Left cardiac atrium (tissue), 4 donors: ENCODE measurements at regions not wholly inside any gene's neighbourhood (a gene's known extent, or its start where the extent isn't known, plus 50 kb on each side); places are given as distances from the start of the nearest gene placed in this dataset.

Source experiments
- ATAC-seq, 2 donors: fragments of 200-7000 bp; cut with Tn5 transposase; one replicate each; pipeline ENCODE4 v1.9.1; 2020; ENCODE audit warnings: mild to moderate bottlenecking in 2 of 2, moderate library complexity in 2 of 2
- DNase-seq: peaks from one replicate; pipeline ENCODE4 v3.0.0-alpha.2; 2020
- intact Hi-C, 2 donors: fragments of 100-400 bp; cut with DNase I; formaldehyde crosslinking; loops; one replicate each; pipeline versions ENCODE4 v1.14.1 to v1.15.1; 2022 to 2023
- donor health status: DM: no; HTN: yes; CAD: no.
- donor health status: DM: no; HTN: yes; CAD: no; lungs with severe emphysema.
- donor health status: DM: yes; HTN: yes; CAD: no.
- donor health status: Dilated cardiomyopathy.

DNA sequence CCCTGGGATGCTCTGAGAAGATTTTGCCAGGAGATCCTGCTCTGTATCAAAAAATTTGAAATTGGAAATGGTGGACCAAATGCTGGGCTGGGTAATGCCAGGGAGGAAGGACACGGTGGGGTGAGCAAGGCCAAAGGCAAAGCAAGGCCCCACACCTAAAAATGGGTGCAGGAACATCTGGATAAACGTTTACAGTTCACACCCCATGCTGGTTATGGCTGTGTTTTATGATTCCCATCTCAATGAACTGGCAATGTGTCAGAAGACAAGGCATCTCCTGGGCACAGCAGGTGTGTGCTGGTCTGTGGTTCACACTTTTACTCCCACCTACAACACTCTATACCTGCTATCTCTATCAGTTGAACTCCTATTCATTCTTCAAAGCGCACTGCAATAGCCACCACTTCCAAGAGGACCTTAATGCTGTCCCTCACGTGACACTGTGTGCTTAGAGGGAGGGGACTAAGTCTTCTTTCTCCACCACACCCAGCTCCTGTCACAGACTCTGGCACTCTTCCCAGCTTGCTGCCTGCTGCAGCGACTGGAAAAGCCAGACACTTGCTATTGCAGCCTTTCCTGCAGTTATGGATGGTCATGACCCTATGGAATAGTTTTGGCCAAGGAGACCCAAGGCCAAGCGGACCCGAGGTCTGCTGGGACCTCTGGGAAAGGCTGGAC is 277.5 kb downstream of the CTTN start:
- DNase-seq: no peak

DNA sequence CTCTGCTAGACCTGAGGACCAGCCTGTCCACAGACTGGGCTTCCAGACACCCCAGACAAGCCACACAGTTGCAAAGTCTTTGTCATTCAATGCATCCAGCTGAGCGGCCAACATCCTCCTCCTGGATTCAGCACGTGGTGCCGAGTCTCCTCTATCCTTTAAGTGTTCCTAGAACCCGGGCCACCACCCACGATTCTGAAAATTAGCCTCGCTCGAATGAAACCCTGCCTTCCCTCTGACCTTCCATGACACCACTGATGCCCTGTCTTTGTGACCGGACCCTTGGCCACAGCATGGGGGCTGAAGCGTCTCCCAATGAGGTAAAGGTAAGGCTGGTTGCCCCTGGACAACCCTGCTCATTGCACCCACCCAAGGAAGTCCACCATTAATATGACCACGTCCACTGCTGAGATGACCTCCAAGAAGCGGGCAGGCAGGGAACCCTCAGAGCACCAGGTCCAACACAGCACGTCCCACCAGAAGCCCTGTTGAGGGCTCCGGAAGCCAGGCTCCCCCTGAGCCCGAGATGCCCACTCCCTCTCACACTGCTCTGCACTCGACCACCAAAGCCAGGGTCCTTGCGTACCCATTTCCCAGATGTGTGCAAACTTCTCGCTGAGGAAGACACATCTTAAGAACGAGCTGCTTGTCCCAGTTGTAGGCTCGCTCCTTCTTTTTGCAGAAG is 279.0 kb downstream of the CTTN start:
- intact Hi-C loops: no loop called here
- ATAC-seq: no peak
- no peak for DNase-seq

More for the DNA sequence above, 277.5 kb downstream of the CTTN start:
- intact Hi-C loops: no loop called here
- no peak for ATAC-seq

DNA sequence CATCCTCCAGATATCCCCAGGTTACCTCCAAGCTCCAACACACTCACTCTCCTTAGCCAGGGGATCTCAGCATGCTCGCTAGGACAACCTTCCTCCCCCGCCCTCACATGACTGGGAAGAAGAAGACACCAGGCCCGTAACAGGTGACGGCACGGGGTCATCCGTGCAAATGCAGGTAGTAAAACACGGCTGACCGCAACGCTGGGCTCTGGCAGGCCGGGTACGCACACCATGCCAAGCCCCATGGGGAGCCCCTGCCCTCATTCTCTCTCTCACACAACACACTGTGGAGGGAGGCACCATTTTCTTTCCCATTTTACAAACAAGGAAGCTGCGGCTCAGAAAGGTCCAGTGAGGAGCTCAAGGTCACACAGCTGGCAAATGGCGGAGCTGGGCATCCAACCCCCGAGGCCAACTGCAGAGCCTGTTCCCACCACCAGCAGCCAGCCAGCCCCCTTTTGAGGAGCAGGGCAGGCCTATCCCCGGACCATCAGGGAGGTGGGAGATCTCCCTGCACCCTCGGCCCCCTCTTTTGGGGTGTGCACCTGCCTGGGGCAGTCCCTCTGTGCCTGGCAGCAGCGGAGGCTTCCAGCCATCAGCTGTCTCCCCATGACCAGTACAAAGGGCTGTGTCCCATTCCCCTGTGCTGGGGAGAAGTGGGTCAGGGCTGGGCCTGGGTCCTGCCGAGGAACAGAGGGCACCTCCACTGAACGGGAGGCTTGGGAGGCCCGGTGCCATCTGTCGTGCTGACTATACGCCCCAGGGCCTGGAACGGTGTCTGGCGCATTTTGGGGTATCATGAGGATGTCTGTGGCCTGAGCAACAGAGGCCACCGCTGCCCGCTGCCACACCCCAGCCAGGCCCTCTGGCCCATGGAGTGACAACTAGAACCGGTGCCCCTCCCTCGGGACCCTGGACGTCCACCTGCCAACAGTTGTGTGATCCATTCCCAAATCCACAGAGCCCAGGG is 280.9 kb downstream of the CTTN start:
- ATAC-seq: no peak
- intact Hi-C loops: no loop called here
- DNase-seq: no peak

DNA sequence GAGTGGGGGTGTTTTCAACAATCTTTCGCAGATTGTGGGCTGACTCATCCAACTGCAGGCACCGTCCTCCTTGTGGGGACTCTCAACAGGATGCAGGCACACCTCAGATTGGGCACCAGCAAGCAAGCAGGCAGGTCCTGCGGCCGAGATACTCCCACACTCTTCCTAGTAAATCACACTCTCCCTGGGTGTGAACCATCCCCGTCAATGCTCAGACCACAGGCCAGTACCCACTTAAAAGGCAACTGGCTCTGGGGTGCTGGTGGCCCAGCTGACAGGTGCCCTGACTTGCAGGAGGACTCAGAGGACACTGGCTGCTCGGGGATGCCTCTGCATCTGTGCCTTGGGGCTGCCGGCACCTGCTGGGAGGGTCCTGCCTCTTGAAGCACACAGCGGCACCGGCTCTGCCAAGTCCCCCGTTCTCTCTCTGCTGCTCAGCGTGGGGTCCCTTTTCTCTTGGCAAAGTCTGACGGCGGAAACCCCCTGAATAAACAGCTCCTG is 282.5 kb downstream of the CTTN start:
- ATAC-seq (no peak), DNase-seq (peak; percentile 2)
- intact Hi-C loops: no loop called here

DNA sequence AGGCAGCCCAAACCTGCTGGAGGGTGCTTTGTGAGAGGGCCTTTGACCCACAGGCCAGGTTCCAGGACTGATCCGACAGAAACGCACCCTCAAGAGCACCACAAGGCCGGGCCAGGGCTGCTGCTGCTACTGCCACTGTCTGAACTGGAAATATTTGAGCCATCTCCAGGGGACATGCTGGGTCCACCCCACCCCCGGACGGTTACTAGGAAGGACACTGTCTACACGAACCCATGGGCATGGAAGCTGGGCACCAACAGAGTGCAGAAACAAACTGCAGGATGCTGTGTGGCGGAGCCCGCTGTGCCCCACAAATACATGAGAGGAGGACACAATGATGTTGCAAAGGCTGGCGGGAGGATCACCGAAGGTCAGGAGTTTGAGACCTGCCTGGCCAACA is 283.7 kb downstream of the CTTN start:
- intact Hi-C loops: no loop called here
- ATAC-seq: no peak
- DNase-seq: no peak

DNA sequence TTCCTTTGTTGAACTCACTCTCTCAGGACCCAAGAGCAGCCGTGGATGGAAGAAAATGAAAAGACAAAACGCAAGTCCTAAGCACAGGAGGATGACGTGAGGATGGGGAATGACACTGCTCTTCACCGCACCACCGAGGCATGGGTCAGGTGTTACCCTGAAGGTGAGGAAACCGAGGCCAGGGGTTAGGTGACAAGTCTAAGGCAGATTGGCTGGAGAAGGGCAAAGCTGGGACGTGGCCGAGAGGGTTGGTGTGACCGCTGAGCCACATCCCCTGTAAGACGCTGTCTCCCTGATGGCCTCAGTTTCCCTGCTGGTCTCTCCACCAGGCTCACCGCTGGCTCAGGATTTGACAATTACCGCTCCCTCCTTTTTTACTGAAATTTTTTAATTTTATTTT is 284.4 kb downstream of the CTTN start:
- DNase-seq (no peak), ATAC-seq (no peak)
- intact Hi-C loops: no loop called here

DNA sequence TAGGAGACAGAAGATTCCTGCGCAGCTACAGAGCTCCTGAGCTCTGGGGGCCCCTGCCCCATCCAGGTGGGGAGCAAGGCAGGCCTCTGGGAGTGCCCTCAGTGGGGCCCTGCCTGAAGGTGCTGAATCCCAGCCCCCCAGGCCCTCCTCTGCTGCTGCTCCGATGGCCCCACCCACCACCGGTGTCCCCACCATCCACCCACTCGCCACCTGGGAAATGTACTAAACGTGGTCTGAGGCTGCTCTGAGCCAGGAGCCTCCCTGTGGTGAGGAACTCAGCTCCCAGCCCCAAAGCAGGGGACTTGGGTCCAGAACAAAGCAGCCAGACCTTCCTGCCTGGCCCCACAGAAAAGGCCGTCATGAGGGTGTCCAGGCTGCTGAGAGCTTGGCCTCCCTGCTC is 289.4 kb downstream of the CTTN start:
- DNase-seq: no peak
- no peak for ATAC-seq

DNA sequence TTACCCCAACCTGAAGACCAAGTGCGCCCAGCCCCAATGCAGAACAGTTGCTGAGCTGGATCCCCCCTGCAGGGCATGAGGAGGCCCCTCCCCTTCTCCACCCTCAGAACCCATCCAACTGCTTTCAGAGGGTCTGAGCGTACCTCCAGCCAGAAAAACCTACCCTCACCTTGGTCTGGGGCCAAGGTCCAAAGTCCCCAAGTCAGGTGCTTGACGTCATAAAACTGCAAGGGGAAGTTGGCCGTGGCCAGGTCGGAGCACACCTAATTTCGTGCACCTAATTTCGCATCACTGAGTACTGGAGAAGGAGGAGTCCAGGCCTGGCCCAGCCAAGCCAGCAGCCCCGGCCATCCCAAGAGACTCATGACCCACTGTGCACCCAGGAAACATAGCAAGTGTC is 289.8 kb downstream of the CTTN start:
- DNase-seq (no peak), ATAC-seq (no peak)
- intact Hi-C loops: no loop called here

More for the DNA sequence above, 289.4 kb downstream of the CTTN start:
- intact Hi-C loops: no loop called here

DNA sequence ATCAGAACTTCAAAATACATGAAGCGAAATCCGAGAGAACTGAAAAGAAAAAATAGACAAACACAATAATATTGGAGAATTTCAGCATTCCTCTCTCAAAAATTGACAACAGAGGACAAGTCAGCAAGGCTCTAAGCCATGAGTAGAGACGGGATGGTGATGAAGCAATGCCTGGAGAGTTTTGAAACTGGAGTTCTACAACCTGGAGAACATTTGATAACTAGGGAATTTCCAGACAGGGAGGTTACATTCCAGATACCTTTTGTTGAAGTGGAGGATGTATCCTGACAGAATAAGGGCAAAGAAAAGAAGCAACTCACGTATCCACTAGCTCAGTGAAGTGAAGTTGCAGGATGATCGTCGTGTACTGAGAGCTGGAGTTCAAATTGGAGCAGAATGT is 291.4 kb downstream of the CTTN start:
- ATAC-seq (no peak), DNase-seq (no peak)
- intact Hi-C loops: no loop called here

DNA sequence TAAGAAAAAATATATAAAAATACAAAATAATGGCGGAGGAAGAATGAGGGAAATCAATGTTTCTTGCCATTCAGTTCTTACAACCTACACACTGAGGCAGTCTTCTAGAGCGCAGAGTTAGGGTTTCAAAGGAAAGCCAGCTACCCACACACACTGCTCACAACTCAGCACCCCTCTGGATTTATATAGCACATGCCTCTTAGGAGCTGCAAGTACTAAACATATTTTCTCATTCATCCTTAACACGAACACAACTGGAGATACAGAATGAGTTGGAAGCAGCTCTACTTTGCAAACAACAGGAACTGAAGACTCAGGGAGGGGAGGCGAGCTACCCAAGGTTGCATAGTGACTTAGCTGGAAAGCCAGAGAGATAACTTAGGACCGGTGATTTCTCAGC is 293.8 kb downstream of the CTTN start:
- no peak for ATAC-seq
- intact Hi-C loops: no loop called here
- DNase-seq: no peak

DNA sequence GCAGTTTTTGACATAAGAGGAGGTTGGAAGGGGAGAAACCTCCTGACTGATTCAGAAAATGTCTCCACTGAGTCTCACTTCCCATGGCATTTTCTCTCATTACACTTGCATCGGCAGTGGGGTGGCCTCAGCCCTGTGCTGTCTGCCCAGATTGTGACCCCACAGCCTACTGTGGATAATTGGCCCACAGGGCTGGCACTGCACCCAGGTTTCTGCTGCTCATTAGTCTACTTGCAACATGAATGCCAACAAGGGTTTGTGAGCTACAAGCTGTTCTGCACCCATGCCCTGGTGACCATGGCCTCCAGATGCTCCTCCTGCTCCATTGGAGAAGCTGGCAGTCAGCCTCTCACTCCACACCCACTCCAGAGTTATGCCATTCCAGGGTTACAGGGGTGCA is 296.0 kb downstream of the CTTN start:
- intact Hi-C loops: no loop called here
- ATAC-seq: no peak
- no peak for DNase-seq

DNA sequence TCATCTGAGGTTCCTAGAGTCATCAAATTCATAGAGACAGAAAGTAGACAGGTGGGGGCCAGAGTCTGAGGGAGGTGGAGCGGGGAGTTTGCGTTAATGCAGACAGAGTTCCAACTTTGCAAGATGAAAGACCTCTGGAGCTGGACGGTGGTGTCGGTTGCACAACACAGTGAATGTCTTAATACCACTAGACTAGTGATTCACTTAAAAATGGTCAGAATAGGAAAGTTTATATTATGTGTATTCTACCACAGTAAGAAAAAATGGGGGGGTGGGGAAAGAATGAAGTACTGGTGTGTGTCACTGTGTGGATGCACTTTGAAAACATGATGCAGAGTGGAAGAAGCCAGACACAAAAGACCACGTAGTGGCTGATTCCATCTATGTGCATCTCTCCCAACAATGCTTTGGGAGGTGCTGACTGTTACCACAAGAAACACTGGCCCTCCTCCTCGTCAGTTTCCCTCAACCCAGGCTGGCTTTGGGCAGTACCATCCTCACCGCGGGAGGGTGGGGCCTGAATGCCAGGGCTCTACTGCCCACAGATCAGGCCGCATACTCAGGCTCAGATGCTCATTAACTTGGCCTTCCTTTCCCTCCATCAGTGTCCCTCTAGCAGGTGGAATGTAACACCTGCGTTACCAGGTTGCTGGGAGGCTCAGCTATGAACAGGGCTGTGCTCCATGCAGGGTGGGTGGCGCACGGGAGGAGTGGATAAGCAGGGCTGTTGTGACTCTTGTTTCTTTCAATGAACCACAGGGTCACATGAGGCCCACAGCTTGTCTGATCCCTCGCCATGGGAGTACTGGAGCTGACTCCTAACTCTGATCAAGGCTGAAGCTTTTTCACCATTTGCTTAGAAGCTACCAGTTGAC is 297.0 kb downstream of the CTTN start:
- ATAC-seq: no peak
- intact Hi-C loops: no loop called here
- DNase-seq: no peak

DNA sequence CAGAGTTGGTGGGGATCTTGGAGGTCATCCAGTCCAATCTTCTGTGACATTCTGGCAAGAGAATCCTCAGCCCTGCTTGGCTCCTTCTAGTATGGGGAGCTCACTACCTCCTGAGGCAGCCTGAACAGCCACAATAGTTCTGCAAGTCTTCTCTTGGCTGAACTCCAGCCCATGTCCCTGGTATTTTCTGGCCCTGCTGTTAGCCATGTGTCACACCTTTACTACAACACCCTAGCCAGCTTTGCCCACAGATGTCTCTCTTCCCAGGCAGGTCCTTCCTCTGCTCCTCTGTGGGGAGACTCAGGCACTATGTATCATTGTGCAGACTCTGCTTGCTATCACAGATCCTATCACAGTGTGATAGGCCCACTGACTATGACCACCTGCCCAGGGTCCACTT is 297.7 kb downstream of the CTTN start:
- no peak for DNase-seq
- intact Hi-C loops: no loop called here

DNA sequence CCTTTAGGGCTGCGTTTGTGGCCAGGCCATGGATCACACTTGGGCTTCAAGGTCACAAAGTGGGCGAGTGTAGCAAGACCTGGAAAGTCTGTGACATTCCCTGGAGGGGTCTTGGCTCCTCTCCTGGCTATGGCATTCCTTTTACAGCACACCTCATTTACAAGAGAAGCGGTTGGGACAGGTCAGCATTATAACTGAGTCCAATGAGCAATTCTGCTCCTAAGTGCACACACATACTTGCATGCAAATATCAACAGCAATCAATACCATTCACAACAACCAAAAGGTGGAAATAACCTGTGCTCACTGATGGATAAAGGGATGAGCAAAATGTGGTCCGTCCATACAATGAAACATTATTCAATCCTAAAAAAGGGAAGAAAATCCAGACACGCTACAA is 298.2 kb downstream of the CTTN start:
- intact Hi-C loops: no loop called here
- no peak for ATAC-seq
- no peak for DNase-seq

More for the DNA sequence above, 297.7 kb downstream of the CTTN start:
- no peak for ATAC-seq

DNA sequence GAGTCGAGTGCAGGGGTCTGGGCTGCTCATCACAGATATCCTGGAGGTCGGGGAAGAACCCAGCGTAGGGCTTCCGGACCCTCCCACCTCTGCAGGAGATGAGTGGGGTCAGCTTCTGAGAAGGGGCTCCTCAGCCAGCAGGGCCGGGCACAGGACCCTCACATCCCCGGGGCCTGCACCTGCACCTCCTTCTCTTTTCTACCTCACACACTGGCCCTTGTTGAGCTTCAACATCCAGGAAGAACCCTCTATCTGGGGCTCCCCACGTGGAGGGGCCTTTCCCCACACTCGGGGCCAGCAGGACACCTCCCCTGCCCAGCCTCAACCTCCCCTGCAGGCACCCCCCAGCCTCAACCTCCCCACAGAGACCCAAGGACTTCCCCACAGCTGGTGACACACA is 299.4 kb downstream of the CTTN start:
- intact Hi-C loops: no loop called here
- ATAC-seq (no peak), DNase-seq (no peak)

DNA sequence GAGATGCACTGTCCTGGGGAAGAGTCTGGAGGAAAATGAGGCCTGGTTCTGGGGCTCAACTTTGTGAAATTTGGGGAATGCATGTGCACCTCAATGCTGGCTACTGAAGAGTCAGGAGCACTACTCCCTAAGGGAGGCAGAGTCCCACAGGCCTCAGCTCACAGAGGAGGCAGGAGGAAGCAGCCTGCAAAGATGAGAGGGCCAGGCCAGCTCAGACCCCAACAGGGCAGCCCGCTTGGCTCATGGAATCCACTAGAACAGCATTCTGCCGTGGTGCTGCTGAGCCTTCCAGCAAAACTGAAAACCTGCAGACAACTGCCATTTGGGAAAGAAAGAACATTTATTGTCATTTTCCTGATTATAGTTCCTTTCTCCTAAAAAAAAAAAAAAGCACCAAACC is 300.5 kb downstream of the CTTN start:
- no peak for ATAC-seq
- intact Hi-C loops: no loop called here
- no peak for DNase-seq

DNA sequence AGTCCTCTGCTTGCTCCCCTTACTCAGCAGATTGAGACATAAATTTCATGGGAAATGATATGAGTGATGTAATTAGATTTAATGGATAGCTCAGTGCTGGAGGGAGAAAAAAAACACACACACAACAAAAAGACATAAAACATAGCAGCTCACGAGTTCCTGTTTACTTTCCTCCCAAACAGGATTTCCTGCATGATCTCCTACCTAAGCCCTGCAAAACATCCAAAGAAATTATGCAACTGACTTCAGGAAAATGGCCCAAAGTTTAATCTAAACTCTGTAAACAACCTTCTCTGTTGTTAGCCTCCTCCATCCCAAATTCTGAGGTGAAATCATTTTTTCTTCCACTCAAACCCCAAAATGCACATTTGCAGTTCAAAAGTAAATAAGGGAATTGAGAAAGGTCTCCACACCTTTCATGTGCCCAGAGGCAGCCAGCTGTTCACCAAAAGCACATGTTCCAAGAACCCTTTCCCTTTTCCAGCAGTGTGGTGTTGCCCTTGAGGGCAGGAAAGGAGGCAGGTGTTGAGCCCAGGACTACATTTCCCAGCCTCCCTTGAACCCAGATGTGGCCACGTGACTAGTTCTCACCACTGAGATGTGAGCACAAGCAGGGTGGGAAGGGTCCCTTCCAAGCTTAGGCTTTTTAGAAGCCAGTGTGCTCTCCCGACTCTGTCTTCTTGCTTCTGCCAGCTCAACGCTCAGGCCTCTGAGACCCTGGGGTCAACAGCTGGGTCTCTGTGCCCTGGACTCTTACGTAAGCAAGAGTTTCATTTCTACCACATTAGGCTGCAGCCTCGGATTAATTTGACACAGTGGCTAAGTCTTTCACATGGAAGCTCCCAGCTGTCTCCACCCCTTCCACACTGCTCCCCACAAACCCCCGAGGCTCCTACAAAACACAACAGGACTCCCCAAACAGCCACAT is 301.2 kb downstream of the CTTN start:
- no peak for DNase-seq
- intact Hi-C loops: no loop called here
- ATAC-seq: no peak

DNA sequence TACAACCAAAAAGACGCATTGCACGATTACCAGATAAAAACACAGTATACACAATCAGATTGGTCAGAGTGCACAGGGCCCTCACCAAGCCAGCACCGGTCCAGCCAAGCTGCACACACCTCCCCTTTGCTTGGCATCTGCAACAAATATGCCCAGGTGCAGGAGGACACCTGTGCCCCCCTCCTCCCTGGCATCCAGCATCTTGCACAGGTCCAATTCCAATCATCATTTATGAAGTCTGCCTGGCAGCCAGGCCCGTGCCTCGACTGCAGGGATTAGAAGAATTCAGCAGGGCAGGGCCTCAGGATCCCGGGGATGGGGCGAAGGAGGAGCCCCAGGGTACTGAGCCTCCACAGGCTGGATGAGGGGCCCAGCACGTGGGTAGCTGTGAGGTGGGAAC is 302.1 kb downstream of the CTTN start:
- DNase-seq (no peak), ATAC-seq (no peak)
- intact Hi-C loops: no loop called here
